Transverse colon (tissue), 4 donors: ENCODE measurements at regions not wholly inside any gene's neighbourhood (a gene's known extent, or its start where the extent isn't known, plus 50 kb on each side); places are given as distances from the start of the nearest gene placed in this dataset.

Experiments used
- DNase-seq: peaks from one replicate; pipeline ENCODE4 v3.0.0-alpha.2; 2019
- H3K27ac ChIP-seq, 4 donors: fragments of 200-600 bp; sonication (generic); 2 replicates each; pipeline ENCODE4 v1.5.1; 2016 to 2018; ENCODE audit warnings: inconsistent platforms in 4 of 4
- H3K27me3 ChIP-seq: fragments of 200-600 bp; sonication (generic); 2 replicates; pipeline ENCODE4 v1.5.1; 2017; ENCODE audit warnings: inconsistent platforms
- H3K36me3 ChIP-seq, 4 donors: fragments of 200-600 bp; sonication (generic); 2 replicates each; pipeline ENCODE4 v1.5.1; 2017 to 2019; ENCODE audit warnings: inconsistent platforms in 4 of 4
- H3K4me1 ChIP-seq, 4 donors: fragments of 200-600 bp; sonication (generic); 2 replicates each; pipeline ENCODE4 v1.5.1; 2017 to 2020; ENCODE audit warnings: inconsistent platforms in 4 of 4
- H3K4me3 ChIP-seq, 4 donors: fragments of 200-600 bp; sonication (generic); 1 replicate in 1 of 4; 2 replicates in 3 of 4; pipeline versions ENCODE4 v1.5.1 to v1.6.1; 2017 to 2019; ENCODE audit warnings: inconsistent platforms in 4 of 4
- H3K9me3 ChIP-seq, 2 donors: fragments of 200-600 bp; sonication (generic); 2 replicates each; pipeline ENCODE4 v1.5.1; 2017 to 2019; ENCODE audit warnings: inconsistent platforms in 2 of 2
- EP300 ChIP-seq: sonication (generic); formaldehyde crosslinking; IDR thresholded peaks from one replicate; pipeline ENCODE4 v1.6.1; 2017; ENCODE audit warnings: antibody characterized with exemption, low read depth
- POLR2A ChIP-seq: fragments of 450-650 bp; IDR thresholded peaks from one replicate; pipeline ENCODE4 v1.6.1; 2016; ENCODE audit warnings: antibody characterized with exemption, mild to moderate bottlenecking, moderate library complexity
- POLR2AphosphoS5 ChIP-seq, 3 donors: sonication (generic); formaldehyde crosslinking; IDR thresholded peaks; one replicate each; pipeline ENCODE4 v1.6.1; 2016; ENCODE audit warnings: antibody characterized with exemption in 3 of 3
- WGBS, 2 donors: methylation state at CpG; one replicate each; pipeline ENCODE4 v1.1.5; 2018; ENCODE audit warnings: low coverage in 1 of 2; 5-methylcytosine and 5-hydroxymethylcytosine counted together
- in situ Hi-C, 4 donors: fragments of 200-750 bp; cut with MboI; loops; one replicate each; pipeline versions ENCODE4 v1.15.0 to v1.15.1; 2017; ENCODE audit warnings: low sequenced_read_pairs in 3 of 4, low pct_ligation_motif_present in 1 of 4, low pct_unique_long_range_greater_than_20kb in 1 of 4
- intact Hi-C: fragments of 100-400 bp; cut with DNase I; formaldehyde crosslinking; loops from one replicate; pipeline ENCODE4 v1.15.1; 2023; ENCODE audit warnings: low total_unique reads
- TF ChIP-seq, protein P1 (sequence below), 5 experiments: fragments of 200-600 bp in 3 of 5; fragments of 450-650 bp in 2 of 5; sonication (generic) in 3 of 5; IDR thresholded peaks; 1 replicate in 2 of 5; 2 replicates in 3 of 5; pipeline ENCODE4 v1.5.1; 2016 to 2017; ENCODE audit warnings: antibody characterized with exemption in 5 of 5, inconsistent platforms in 3 of 5, mild to moderate bottlenecking in 2 of 5, moderate library complexity in 1 of 5

DNA sequence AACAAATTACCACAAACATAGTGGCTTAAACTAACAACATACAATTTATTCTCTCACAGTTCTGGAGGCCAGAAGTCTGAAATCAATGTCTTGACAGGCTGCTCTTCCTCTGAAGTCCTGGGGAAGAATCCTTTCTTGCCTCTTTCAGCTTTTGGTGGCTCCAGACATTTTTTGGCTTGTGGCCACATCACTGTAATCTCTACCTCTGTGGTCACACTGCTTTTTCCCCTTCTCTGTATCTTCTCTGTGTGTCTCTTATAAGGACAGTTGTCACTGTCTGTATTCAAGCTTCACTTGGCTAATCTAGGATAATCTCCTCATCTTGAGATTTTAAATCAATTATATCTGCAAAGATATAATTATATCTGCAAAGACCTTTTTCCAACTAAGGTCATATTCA is 80.3 kb upstream of the ABHD2 start:
- Histone ChIP-seq H3K36me3 (no peaks in the 10 kb centered on the region), H3K4me1 (no peaks in the 10 kb centered on the region), H3K27me3 (peaks cover 6% of the 10 kb centered on the region), H3K27ac (no peak overlapping the region), H3K4me3 (no peak overlapping the region), H3K9me3 (no peaks in the 10 kb centered on the region)
- intact Hi-C loops (no loop called here), in situ Hi-C loops (no loop called here)
- TF ChIP-seq, protein P1, sequence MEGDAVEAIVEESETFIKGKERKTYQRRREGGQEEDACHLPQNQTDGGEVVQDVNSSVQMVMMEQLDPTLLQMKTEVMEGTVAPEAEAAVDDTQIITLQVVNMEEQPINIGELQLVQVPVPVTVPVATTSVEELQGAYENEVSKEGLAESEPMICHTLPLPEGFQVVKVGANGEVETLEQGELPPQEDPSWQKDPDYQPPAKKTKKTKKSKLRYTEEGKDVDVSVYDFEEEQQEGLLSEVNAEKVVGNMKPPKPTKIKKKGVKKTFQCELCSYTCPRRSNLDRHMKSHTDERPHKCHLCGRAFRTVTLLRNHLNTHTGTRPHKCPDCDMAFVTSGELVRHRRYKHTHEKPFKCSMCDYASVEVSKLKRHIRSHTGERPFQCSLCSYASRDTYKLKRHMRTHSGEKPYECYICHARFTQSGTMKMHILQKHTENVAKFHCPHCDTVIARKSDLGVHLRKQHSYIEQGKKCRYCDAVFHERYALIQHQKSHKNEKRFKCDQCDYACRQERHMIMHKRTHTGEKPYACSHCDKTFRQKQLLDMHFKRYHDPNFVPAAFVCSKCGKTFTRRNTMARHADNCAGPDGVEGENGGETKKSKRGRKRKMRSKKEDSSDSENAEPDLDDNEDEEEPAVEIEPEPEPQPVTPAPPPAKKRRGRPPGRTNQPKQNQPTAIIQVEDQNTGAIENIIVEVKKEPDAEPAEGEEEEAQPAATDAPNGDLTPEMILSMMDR (IDR thresholded peaks at IDR 0.05): no peak
- TF ChIP-seq POLR2A: no peak
- TF ChIP-seq EP300: no peak
- no peak for TF ChIP-seq POLR2AphosphoS5 (IDR thresholded peaks at IDR 0.05)
- no peak for DNase-seq

DNA sequence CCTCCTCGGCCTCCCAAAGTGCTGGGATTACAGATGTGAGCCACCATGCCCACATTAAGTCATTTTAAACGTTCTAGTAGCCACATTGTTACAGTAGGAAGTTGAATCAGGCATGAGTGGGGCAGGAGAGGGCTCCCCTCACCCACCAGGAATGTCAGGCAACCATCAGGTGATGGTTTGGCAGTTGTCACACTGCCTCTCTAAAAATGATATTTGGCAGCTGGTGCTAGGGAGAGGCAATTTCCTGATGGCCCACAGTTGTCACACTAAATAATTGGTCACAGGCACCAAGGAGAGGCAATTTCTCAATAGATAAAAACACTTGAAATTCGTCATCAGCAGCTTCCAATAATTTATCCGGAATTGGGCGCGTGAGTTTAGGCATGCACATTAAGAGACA is 79.2 kb upstream of the ABHD2 start:
- in situ Hi-C loops: no loop called here
- H3K27me3 ChIP-seq: peaks cover 11% of the 10 kb centered on the region

DNA sequence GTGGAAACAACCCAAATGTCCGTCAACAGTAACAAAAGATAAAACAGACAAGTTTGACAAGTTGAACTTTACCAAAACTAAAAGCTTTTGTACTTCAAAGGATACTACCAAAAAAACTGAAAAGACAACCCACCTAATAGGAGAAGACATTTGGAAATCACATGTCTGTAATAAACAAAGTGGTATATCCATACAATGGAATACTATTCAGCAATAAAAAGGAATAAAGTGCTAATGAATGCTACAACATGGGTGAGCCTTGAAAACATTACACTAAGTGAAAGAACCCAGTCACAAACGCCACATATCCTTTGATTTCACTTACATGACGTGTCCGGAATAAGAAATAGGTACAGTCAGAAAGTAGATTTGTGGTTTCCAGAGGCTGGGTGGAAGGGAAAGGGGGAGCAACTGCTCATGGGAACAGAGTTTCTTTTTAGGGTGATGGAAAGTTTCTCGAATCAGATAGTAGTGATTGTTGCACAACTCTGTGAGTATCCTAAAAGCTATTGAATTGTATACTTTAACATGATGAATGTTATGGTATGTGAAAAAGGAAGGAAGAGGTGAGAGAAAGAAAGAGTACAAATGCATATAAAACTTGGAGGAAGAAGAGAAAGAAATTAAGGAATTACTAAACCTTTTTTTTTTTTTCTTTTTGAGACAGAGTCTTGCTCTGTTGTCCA is 72.7 kb upstream of the ABHD2 start:
- Histone ChIP-seq H3K9me3 (no peaks in the 10 kb centered on the region), H3K27ac (no peak overlapping the region), H3K4me1 (peaks cover 0 to 7% (median 4%) of the 10 kb centered on the region in 4 donors), H3K27me3 (peaks cover 26% of the 10 kb centered on the region), H3K36me3 (no peaks in the 10 kb centered on the region), H3K4me3 (no peak overlapping the region)
- intact Hi-C loops (loop anchor here (5.0 kb wide), 1 partner anchor 108 kb away; no protein-coding TSS in a partner anchor), in situ Hi-C loops (loop anchor here (10.0 kb wide), 1 partner anchor 111 kb away; no protein-coding TSS in a partner anchor)
- TF ChIP-seq POLR2A: no peak
- TF ChIP-seq POLR2AphosphoS5 (IDR thresholded peaks at IDR 0.05): no peak
- TF ChIP-seq EP300: no peak
- TF ChIP-seq, protein P1 (IDR thresholded peaks at IDR 0.05): no peak
- 89% methylated on average over 5 of the region's 5 CpGs for WGBS, 2 donors
- DNase-seq: no peak

More for the DNA sequence above, 79.2 kb upstream of the ABHD2 start:
- TF ChIP-seq EP300: no peak
- TF ChIP-seq POLR2AphosphoS5 (IDR thresholded peaks at IDR 0.05): no peak
- TF ChIP-seq, protein P1 (IDR thresholded peaks at IDR 0.05): no peak
- TF ChIP-seq POLR2A: no peak
- Histone ChIP-seq H3K4me1 (no peaks in the 10 kb centered on the region), H3K9me3 (no peaks in the 10 kb centered on the region), H3K27ac (no peak overlapping the region), H3K4me3 (no peak overlapping the region), H3K36me3 (no peaks in the 10 kb centered on the region)
- 73 to 83% methylated on average over 4 to 6 of the region's 6 CpGs for WGBS, 2 donors
- intact Hi-C loops: no loop called here
- DNase-seq: no peak

DNA sequence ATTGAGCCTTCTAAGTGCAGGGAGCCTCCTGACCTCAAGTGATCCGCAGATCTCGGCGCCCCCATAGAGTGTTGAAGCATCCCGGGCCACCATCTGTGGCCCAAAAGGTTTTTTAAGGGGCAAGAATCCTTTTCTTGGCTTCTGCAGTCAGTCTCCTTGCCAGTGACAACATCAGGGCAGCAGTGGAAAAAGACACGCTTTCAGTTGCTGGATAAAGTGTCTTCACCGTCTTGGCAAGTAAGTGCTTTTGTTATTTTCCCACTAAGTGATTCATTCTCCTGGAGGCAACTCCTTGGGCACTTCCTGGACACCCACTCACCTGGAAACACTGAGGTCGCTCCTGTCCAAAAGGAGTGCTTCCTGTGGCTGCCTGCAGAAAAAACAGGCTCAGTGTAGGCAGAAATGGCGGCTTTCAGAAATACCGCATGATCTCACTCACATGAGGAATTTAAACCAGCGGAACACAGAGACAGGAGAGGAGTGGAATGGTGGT is 71.7 kb upstream of the ABHD2 start:
- TF ChIP-seq EP300 (no peak), POLR2AphosphoS5 (IDR thresholded peaks at IDR 0.05) (no peak), POLR2A (no peak)
- TF ChIP-seq, protein P1 (IDR thresholded peaks at IDR 0.05): no peak
- H3K9me3 ChIP-seq: no peaks in the 10 kb centered on the region
- peaks cover 20% of the 10 kb centered on the region for H3K27me3 ChIP-seq
- in situ Hi-C loops (loop anchor here (10.0 kb wide), 1 partner anchor 112 kb away; no protein-coding TSS in a partner anchor), intact Hi-C loops (loop anchor here (5.0 kb wide), 1 partner anchor 109 kb away; no protein-coding TSS in a partner anchor)
- no peaks in the 10 kb centered on the region for H3K36me3 ChIP-seq
- peaks cover 0 to 7% (median 4%) of the 10 kb centered on the region in 4 donors for H3K4me1 ChIP-seq
- H3K27ac ChIP-seq: no peak overlapping the region
- 77 to 92% methylated on average over 4 to 10 of the region's 10 CpGs for WGBS, 2 donors
- DNase-seq: no peak
- no peak overlapping the region for H3K4me3 ChIP-seq
